Smooth muscle cell (in vitro differentiated cells): ENCODE measurements at regions not wholly inside any gene's neighbourhood (a gene's known extent, or its start where the extent isn't known, plus 50 kb on each side); places are given as distances from the start of the nearest gene placed in this dataset.

Experiments used
- DNase-seq: peaks from one replicate; lab custom pipeline; 2025; ENCODE audit not compliant: unreplicated experiment; lab: John Stamatoyannopoulos, UW
- H2AFZ ChIP-seq: fragments of 200-600 bp; sonication (generic); 2 replicates; pipeline ENCODE4 v1.6.0; 2016; ENCODE audit warnings: antibody characterized with exemption, low read depth, mild to moderate bottlenecking
- H3F3A ChIP-seq: fragments of 200-600 bp; sonication (generic); 2 replicates; pipeline ENCODE4 v1.6.0; 2017; ENCODE audit warnings: antibody characterized with exemption, low read depth
- H3K27ac ChIP-seq: fragments of 200-600 bp; sonication (generic); 2 replicates; pipeline ENCODE4 v1.5.1; 2016; ENCODE audit warnings: low read depth, mild to moderate bottlenecking
- H3K27me3 ChIP-seq: fragments of 200-600 bp; sonication (generic); 2 replicates; pipeline ENCODE4 v1.6.1; 2016; ENCODE audit warnings: low read depth, mild to moderate bottlenecking
- H3K36me3 ChIP-seq: fragments of 200-600 bp; sonication (generic); 2 replicates; pipeline ENCODE4 v1.5.1; 2016; ENCODE audit warnings: low read depth
- H3K4me1 ChIP-seq: fragments of 200-600 bp; sonication (generic); 2 replicates; pipeline ENCODE4 v1.5.1; 2016; ENCODE audit warnings: low read depth
- H3K4me2 ChIP-seq: fragments of 200-600 bp; sonication (generic); 2 replicates; pipeline ENCODE4 v1.6.0; 2016; ENCODE audit warnings: mild to moderate bottlenecking
- H3K4me3 ChIP-seq: fragments of 200-600 bp; sonication (generic); 2 replicates; pipeline ENCODE4 v1.5.1; 2016; ENCODE audit warnings: mild to moderate bottlenecking
- H3K79me2 ChIP-seq: fragments of 200-600 bp; sonication (generic); 2 replicates; pipeline ENCODE4 v1.6.0; 2016; ENCODE audit warnings: low read depth, mild to moderate bottlenecking
- H3K9ac ChIP-seq: fragments of 200-600 bp; sonication (generic); 2 replicates; pipeline ENCODE4 v1.6.0; 2016; ENCODE audit warnings: low read depth
- H3K9me3 ChIP-seq: fragments of 200-600 bp; sonication (generic); replicated peaks from 2 replicates; pipeline ENCODE4 v1.5.1; 2016; ENCODE audit warnings: low read depth
- H4K20me1 ChIP-seq: fragments of 200-600 bp; sonication (generic); 2 replicates; pipeline ENCODE4 v1.6.0; 2016; ENCODE audit warnings: low read depth
- WGBS: methylation state at CpG from one replicate; pipeline ENCODE4 v1.1.7; 2016; ENCODE audit warnings: low lambda C conversion rate; 5-methylcytosine and 5-hydroxymethylcytosine counted together
- TF ChIP-seq, protein P1 (sequence below): fragments of 200-600 bp; sonication (generic); IDR thresholded peaks from 2 replicates; pipeline ENCODE4 v1.5.1; 2017; ENCODE audit warnings: borderline replicate concordance, mild to moderate bottlenecking, antibody characterized with exemption; ENCODE audit not compliant: insufficient read depth, poor library complexity, severe bottlenecking

DNA sequence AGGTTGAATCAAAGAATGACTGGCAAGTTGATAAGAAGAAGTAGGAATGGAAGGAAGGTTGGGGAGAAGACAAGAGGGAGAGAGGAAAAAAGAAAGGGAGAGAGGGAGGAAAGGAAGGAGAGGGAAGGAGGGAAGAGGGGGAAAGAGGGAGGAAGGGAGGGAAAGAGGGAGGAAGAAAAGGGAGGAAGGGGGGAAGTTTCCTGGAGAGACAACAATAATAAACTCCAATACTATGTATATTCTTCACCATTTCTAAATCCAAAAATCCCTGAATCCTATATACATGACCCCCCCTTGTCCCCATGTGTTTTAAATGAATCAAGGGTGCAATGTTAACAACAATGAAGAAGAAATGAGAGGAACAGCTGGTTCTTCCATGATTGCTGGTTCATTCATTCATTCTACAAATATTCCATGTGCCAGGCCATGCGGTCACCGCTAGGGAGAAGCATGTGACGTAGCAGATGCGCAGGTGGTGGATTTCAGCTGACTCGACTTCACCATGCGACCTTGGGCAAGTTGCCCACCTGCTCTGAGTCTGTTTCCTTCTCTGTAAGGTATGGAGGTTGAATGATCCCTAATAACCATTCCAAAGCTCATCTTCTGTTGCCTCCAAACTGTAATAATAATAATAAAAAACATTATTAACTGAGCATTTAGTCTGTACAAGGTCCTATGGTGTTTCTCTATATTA lies 77.6 kb downstream of the EN1 start:
- 96% methylated on average over 6 of the region's 6 CpGs for WGBS
- no peaks in the 10 kb centered on the region for H3K4me1 ChIP-seq
- H3K27me3 ChIP-seq, result peaks cover 67% of the 10 kb centered on the region
- H3K36me3 ChIP-seq, result no peaks in the 10 kb centered on the region
- no peak overlapping the region for H3K27ac ChIP-seq
- no peaks in the 10 kb centered on the region for H4K20me1 ChIP-seq
- no peak overlapping the region for H3K4me3 ChIP-seq
- no peak overlapping the region for H3K4me2 ChIP-seq
- no peak for DNase-seq
- no peaks in the 10 kb centered on the region for H3F3A ChIP-seq
- TF ChIP-seq, protein P1, sequence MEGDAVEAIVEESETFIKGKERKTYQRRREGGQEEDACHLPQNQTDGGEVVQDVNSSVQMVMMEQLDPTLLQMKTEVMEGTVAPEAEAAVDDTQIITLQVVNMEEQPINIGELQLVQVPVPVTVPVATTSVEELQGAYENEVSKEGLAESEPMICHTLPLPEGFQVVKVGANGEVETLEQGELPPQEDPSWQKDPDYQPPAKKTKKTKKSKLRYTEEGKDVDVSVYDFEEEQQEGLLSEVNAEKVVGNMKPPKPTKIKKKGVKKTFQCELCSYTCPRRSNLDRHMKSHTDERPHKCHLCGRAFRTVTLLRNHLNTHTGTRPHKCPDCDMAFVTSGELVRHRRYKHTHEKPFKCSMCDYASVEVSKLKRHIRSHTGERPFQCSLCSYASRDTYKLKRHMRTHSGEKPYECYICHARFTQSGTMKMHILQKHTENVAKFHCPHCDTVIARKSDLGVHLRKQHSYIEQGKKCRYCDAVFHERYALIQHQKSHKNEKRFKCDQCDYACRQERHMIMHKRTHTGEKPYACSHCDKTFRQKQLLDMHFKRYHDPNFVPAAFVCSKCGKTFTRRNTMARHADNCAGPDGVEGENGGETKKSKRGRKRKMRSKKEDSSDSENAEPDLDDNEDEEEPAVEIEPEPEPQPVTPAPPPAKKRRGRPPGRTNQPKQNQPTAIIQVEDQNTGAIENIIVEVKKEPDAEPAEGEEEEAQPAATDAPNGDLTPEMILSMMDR, result no peak
- no peaks in the 10 kb centered on the region for H3K79me2 ChIP-seq
- H3K9ac ChIP-seq, result no peak overlapping the region
- no peaks in the 10 kb centered on the region for H3K9me3 ChIP-seq
- no peak overlapping the region for H2AFZ ChIP-seq

DNA sequence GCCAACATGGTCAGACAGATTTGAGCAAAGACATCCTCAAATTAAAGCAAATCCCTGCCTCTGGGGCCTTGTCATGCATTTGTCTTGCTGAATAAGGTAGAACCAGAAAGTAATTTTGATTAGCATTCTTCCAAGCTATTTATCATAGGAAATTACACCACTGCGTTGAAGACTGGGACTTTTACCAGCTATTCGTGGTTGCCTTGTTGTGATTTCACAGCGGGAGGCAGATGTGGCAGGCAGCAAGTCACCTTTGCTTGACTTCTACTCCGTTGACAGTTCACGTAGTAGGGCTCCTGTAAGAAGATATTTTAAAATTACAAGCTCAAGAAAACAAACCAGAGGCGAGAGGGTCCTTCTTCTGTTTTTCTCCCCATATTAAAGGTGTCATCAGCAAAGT lies 80.6 kb downstream of the EN1 start:
- H2AFZ ChIP-seq, result no peak overlapping the region
- no peaks in the 10 kb centered on the region for H3K9me3 ChIP-seq
- H3K4me3 ChIP-seq, result no peak overlapping the region
- no peaks in the 10 kb centered on the region for H3K36me3 ChIP-seq
- 68% methylated on average over 6 of the region's 6 CpGs for WGBS
- no peak for DNase-seq
- H3K4me1 ChIP-seq, result no peaks in the 10 kb centered on the region
- H3K79me2 ChIP-seq, result no peaks in the 10 kb centered on the region
- H3K4me2 ChIP-seq, result no peak overlapping the region
- H3F3A ChIP-seq, result no peaks in the 10 kb centered on the region
- no peaks in the 10 kb centered on the region for H4K20me1 ChIP-seq
- peaks cover 77% of the 10 kb centered on the region for H3K27me3 ChIP-seq
- no peak overlapping the region for H3K9ac ChIP-seq
- H3K27ac ChIP-seq, result no peak overlapping the region
- TF ChIP-seq, protein P1, result no peak

DNA sequence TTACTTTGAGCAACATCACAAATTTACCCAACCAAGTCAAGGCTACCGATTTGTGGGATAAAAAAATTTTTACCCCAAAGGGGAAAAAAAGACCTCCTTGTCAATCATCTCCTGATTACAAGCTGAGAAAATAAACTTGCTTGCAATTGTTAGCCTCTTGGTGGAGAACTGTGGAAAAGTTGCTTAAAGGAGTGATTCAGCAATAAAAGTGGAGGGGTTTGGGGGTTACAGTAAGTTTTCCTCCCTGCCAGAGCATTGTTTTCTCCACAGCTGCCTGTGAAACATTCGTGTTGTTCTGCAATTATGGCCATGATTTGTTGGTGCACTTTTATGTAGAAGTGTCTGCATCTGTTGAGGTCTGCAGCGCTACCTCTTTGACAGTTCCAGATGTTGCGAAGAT lies 82.6 kb downstream of the EN1 start:
- WGBS, result 92% methylated on average over 4 of the region's 4 CpGs
- no peaks in the 10 kb centered on the region for H3K79me2 ChIP-seq
- H3K9me3 ChIP-seq, result no peaks in the 10 kb centered on the region
- peaks cover 63% of the 10 kb centered on the region for H3K27me3 ChIP-seq
- H3K36me3 ChIP-seq, result no peaks in the 10 kb centered on the region
- H3K27ac ChIP-seq, result no peak overlapping the region
- H3F3A ChIP-seq, result no peaks in the 10 kb centered on the region
- no peak overlapping the region for H2AFZ ChIP-seq
- no peak overlapping the region for H3K9ac ChIP-seq
- no peak for DNase-seq
- no peaks in the 10 kb centered on the region for H4K20me1 ChIP-seq
- no peak overlapping the region for H3K4me3 ChIP-seq
- no peak overlapping the region for H3K4me2 ChIP-seq
- TF ChIP-seq, protein P1, result no peak
- H3K4me1 ChIP-seq, result no peaks in the 10 kb centered on the region

DNA sequence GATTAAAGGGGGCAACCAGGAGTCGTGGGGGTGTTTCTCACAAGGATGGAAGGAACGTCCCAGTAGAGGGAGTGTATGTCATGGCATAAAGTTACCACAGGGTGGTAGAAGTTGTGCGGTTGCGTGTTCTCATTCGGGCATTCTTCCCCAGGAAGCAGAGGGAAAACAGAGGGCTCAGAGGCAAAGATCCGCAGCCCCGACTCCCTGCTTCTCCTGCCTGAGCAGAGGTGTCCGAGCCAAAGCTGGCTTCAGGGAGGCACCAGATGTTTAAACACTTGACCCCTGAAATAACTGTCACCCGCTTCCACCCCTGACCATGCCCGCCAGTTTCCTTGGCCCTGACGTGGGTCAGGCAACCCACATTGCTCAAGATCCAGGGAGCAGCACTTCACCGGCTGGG lies 83.7 kb downstream of the EN1 start:
- no peak overlapping the region for H3K9ac ChIP-seq
- H3K4me1 ChIP-seq, result no peaks in the 10 kb centered on the region
- H3K27me3 ChIP-seq, result peaks cover 60% of the 10 kb centered on the region
- H3F3A ChIP-seq, result no peaks in the 10 kb centered on the region
- no peaks in the 10 kb centered on the region for H3K9me3 ChIP-seq
- TF ChIP-seq, protein P1, result no peak
- H3K27ac ChIP-seq, result no peak overlapping the region
- no peaks in the 10 kb centered on the region for H3K36me3 ChIP-seq
- no peak overlapping the region for H2AFZ ChIP-seq
- WGBS, result 34% methylated on average over 12 of the region's 12 CpGs
- H3K79me2 ChIP-seq, result no peaks in the 10 kb centered on the region
- no peak for DNase-seq
- no peak overlapping the region for H3K4me3 ChIP-seq
- no peak overlapping the region for H3K4me2 ChIP-seq
- H4K20me1 ChIP-seq, result no peaks in the 10 kb centered on the region
